Suprapubic skin (tissue), 4 donors: ENCODE measurements at regions not wholly inside any gene's neighbourhood (a gene's known extent, or its start where the extent isn't known, plus 50 kb on each side); places are given as distances from the start of the nearest gene placed in this dataset.

Source experiments
- DNase-seq, 2 donors: peaks; one replicate each; pipeline ENCODE4 v3.0.0-alpha.2; 2019; ENCODE audit warnings: low spot score in 2 of 2
- H3K27ac ChIP-seq: fragments of 200-600 bp; sonication (generic); one replicate; pipeline ENCODE4 v1.5.1; 2019
- H3K27me3 ChIP-seq: fragments of 200-600 bp; sonication (generic); one replicate; pipeline ENCODE4 v1.5.1; 2019
- H3K36me3 ChIP-seq: fragments of 200-600 bp; sonication (generic); one replicate; pipeline ENCODE4 v1.5.1; 2019
- H3K4me1 ChIP-seq: fragments of 200-600 bp; sonication (generic); one replicate; pipeline ENCODE4 v1.5.1; 2019
- H3K4me3 ChIP-seq: fragments of 200-600 bp; sonication (generic); one replicate; pipeline ENCODE4 v1.5.1; 2019; ENCODE audit warnings: mild to moderate bottlenecking
- H3K9me3 ChIP-seq: fragments of 200-600 bp; sonication (generic); one replicate; pipeline ENCODE4 v1.5.1; 2019
- CTCF ChIP-seq, 2 donors: fragments of 200-600 bp in 1 of 2; fragments of 450-650 bp in 1 of 2; sonication (generic) in 1 of 2; IDR thresholded peaks; one replicate each; pipeline ENCODE4 v1.5.1; 2016 to 2019; ENCODE audit warnings: antibody characterized with exemption in 2 of 2, mild to moderate bottlenecking in 1 of 2, moderate library complexity in 1 of 2
- EP300 ChIP-seq: sonication (generic); formaldehyde crosslinking; IDR thresholded peaks from one replicate; pipeline ENCODE4 v1.6.1; 2017; ENCODE audit warnings: antibody characterized with exemption
- POLR2A ChIP-seq, 2 donors: fragments of 450-650 bp; IDR thresholded peaks; one replicate each; pipeline ENCODE4 v1.6.1; 2017; ENCODE audit warnings: antibody characterized with exemption in 2 of 2, mild to moderate bottlenecking in 2 of 2, moderate library complexity in 2 of 2
- POLR2AphosphoS5 ChIP-seq, 3 donors: sonication (generic); formaldehyde crosslinking; IDR thresholded peaks; one replicate each; pipeline ENCODE4 v1.6.1; 2017; ENCODE audit warnings: antibody characterized with exemption in 3 of 3
- WGBS: methylation state at CpG from one replicate; pipeline ENCODE4 v1.1.5; 2018; 5-methylcytosine and 5-hydroxymethylcytosine counted together

GRCh38 chr14:62307844-62308243 lies 545.6 kb downstream of the SNAPC1 start:
- H3K9me3 ChIP-seq = no peaks in the 10 kb centered on the region
- no peak for TF ChIP-seq POLR2A (IDR thresholded peaks at IDR 0.05)
- TF ChIP-seq POLR2AphosphoS5 (IDR thresholded peaks at IDR 0.05) = no peak
- TF ChIP-seq CTCF (IDR thresholded peaks at IDR 0.05) = no peak
- no peak for TF ChIP-seq EP300
- WGBS = 92% methylated on average over 3 of the region's 3 CpGs
- no peak overlapping the region for H3K27ac ChIP-seq
- DNase-seq = no peak
- H3K4me3 ChIP-seq = no peak overlapping the region
- H3K27me3 ChIP-seq = no peaks in the 10 kb centered on the region
- H3K4me1 ChIP-seq = no peaks in the 10 kb centered on the region
- no peaks in the 10 kb centered on the region for H3K36me3 ChIP-seq

DNA sequence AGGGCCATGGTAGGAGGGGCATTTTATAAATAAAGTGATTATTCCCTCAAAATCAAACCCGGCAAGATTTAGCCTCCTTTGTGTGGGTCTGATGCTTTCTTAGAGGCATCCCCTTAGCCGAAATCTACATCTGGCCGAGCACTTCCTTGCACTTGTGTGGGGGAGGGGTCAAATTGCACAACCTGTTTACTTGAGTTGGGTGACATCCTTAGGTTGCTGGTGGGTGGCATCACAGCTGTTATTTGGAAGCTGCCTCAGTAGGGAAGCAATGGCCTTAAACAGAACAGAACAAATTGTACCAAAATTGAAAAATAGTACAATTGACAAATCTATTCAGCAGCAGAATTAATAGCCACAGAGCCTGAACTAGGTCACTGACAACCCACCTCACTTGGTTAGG lies 546.1 kb downstream of the SNAPC1 start:
- Histone ChIP-seq H3K4me1 (no peaks in the 10 kb centered on the region), H3K4me3 (no peak overlapping the region), H3K36me3 (no peaks in the 10 kb centered on the region), H3K9me3 (no peaks in the 10 kb centered on the region), H3K27me3 (no peaks in the 10 kb centered on the region), H3K27ac (no peak overlapping the region)
- TF ChIP-seq EP300 (no peak), CTCF (IDR thresholded peaks at IDR 0.05) (no peak), POLR2AphosphoS5 (IDR thresholded peaks at IDR 0.05) (no peak), POLR2A (IDR thresholded peaks at IDR 0.05) (no peak)
- WGBS = 77% methylated on average over 3 of the region's 3 CpGs
- DNase-seq = no peak

DNA sequence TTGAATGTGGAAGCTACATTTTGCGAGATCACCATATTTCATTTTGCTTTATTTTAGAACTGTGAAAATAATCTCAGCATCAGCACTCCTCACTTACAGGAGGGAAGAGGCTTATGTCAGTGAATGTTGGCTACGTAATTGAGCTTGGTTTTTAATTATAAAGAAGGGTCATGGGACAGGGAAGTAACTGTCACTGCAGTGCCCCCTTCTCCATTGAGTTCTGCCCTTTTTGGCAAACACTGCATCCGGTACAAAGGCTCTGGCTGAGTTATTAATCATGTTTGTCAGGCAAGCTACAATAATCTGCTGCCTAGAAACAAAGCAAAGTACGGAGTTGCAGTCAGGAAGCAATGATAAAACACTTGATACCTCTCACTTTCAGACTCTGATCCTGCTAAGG lies 546.7 kb downstream of the SNAPC1 start:
- Histone ChIP-seq H3K9me3 (no peaks in the 10 kb centered on the region), H3K36me3 (no peaks in the 10 kb centered on the region), H3K4me1 (no peaks in the 10 kb centered on the region), H3K27me3 (no peaks in the 10 kb centered on the region), H3K4me3 (no peak overlapping the region), H3K27ac (no peak overlapping the region)
- WGBS = 33% methylated on average over 4 of the region's 4 CpGs
- no peak for DNase-seq
- no peak for TF ChIP-seq CTCF (IDR thresholded peaks at IDR 0.05)
- TF ChIP-seq EP300 = no peak
- no peak for TF ChIP-seq POLR2A (IDR thresholded peaks at IDR 0.05)
- TF ChIP-seq POLR2AphosphoS5 (IDR thresholded peaks at IDR 0.05) = no peak

- no peak overlapping the region for H3K4me3 ChIP-seq
- no peak for TF ChIP-seq POLR2AphosphoS5 (IDR thresholded peaks at IDR 0.05)
- TF ChIP-seq EP300 = no peak
- no peak for TF ChIP-seq POLR2A (IDR thresholded peaks at IDR 0.05)
- TF ChIP-seq CTCF (IDR thresholded peaks at IDR 0.05) = no peak
- WGBS = 85% methylated on average over 3 of the region's 3 CpGs
- H3K4me1 ChIP-seq = no peaks in the 10 kb centered on the region
- DNase-seq = no peak
- no peak overlapping the region for H3K27ac ChIP-seq
- H3K9me3 ChIP-seq = no peaks in the 10 kb centered on the region
- no peaks in the 10 kb centered on the region for H3K36me3 ChIP-seq
- H3K27me3 ChIP-seq = no peaks in the 10 kb centered on the region
Measured at GRCh38 chr14:62313212-62313611, 551.0 kb downstream of the SNAPC1 start.

GRCh38 chr14:62314221-62314620 lies 552.0 kb downstream of the SNAPC1 start:
- WGBS = 59% methylated on average over 2 of the region's 2 CpGs
- H3K27ac ChIP-seq = no peak overlapping the region
- TF ChIP-seq EP300 = no peak
- TF ChIP-seq CTCF (IDR thresholded peaks at IDR 0.05) = no peak
- TF ChIP-seq POLR2A (IDR thresholded peaks at IDR 0.05) = no peak
- TF ChIP-seq POLR2AphosphoS5 (IDR thresholded peaks at IDR 0.05) = no peak
- no peaks in the 10 kb centered on the region for H3K27me3 ChIP-seq
- no peaks in the 10 kb centered on the region for H3K9me3 ChIP-seq
- no peak overlapping the region for H3K4me3 ChIP-seq
- no peaks in the 10 kb centered on the region for H3K4me1 ChIP-seq
- H3K36me3 ChIP-seq = no peaks in the 10 kb centered on the region
- DNase-seq = no peak
